AG20443 (cell line): ENCODE measurements at regions not wholly inside any gene's neighbourhood (a gene's known extent, or its start where the extent isn't known, plus 50 kb on each side); places are given as distances from the start of the nearest gene placed in this dataset.
"Not testable (repeated sequence)": the region's sequence is repeated elsewhere in the genome, so short reads cannot be mapped to it uniquely, and the experiment has no call there.

ENCODE experiments used
- DNase-seq: peaks from one replicate; pipeline ENCODE4 v3.0.0; 2012; ENCODE audit warnings: low spot score, mixed read lengths

GRCh38 chr4:164210377-164210776 is 543.6 kb upstream of the SMIM31 start:
- DNase-seq, result no peak

- no peak for DNase-seq
These were observed 541.8 kb upstream of the SMIM31 start for GRCh38 chr4:164212134-164212533.

GRCh38 chr4:164212714-164213113 is 541.2 kb upstream of the SMIM31 start:
- DNase-seq, result no peak

- no peak for DNase-seq
These were observed 538.7 kb upstream of the SMIM31 start for GRCh38 chr4:164215113-164215741.

GRCh38 chr4:164221631-164222030 is 532.3 kb upstream of the SMIM31 start:
- DNase-seq, result no peak

GRCh38 chr4:164224871-164225270 is 529.1 kb upstream of the SMIM31 start:
- no peak for DNase-seq

- no peak for DNase-seq
These were observed 524.7 kb upstream of the SMIM31 start for GRCh38 chr4:164229255-164229654.

- DNase-seq, result no peak
These were observed 514.5 kb upstream of the SMIM31 start for GRCh38 chr4:164239433-164239832.

GRCh38 chr4:164239976-164240375 is 514.0 kb upstream of the SMIM31 start:
- DNase-seq, result no peak

GRCh38 chr4:164251257-164251656 is 502.7 kb upstream of the SMIM31 start:
- DNase-seq, result no peak

GRCh38 chr4:164252286-164252685 is 501.6 kb upstream of the SMIM31 start:
- peak; percentile 5 for DNase-seq

- DNase-seq, result no peak
These were observed 492.1 kb upstream of the SMIM31 start for GRCh38 chr4:164261831-164262230.

GRCh38 chr4:164262508-164262907 is 491.4 kb upstream of the SMIM31 start:
- not testable (repeated sequence) for DNase-seq

- DNase-seq, result not testable (repeated sequence)
These were observed 476.5 kb upstream of the SMIM31 start for GRCh38 chr4:164277414-164277813.

GRCh38 chr4:164287173-164287572 is 466.8 kb upstream of the SMIM31 start:
- DNase-seq, result no peak

GRCh38 chr4:164288578-164288977 is 465.4 kb upstream of the SMIM31 start:
- no peak for DNase-seq

- DNase-seq, result no peak
These were observed 460.7 kb upstream of the SMIM31 start for GRCh38 chr4:164293203-164293602.

GRCh38 chr4:164293743-164294142 is 460.2 kb upstream of the SMIM31 start:
- DNase-seq, result no peak

GRCh38 chr4:164301430-164301829 is 452.5 kb upstream of the SMIM31 start:
- no peak for DNase-seq

- no peak for DNase-seq
These were observed 449.8 kb upstream of the SMIM31 start for GRCh38 chr4:164304101-164304639.

GRCh38 chr4:164304861-164305260 is 449.1 kb upstream of the SMIM31 start:
- no peak for DNase-seq

- no peak for DNase-seq
These were observed 446.7 kb upstream of the SMIM31 start for GRCh38 chr4:164307262-164307661.

GRCh38 chr4:164312671-164313070 is 441.3 kb upstream of the SMIM31 start:
- DNase-seq, result no peak

GRCh38 chr4:164313853-164314252 is 440.1 kb upstream of the SMIM31 start:
- no peak for DNase-seq
